GM19467 (cell line): ENCODE measurements at regions not wholly inside any gene's neighbourhood (a gene's known extent, or its start where the extent isn't known, plus 50 kb on each side); places are given as distances from the start of the nearest gene placed in this dataset.
"Not testable (repeated sequence)": the region's sequence is repeated elsewhere in the genome, so short reads cannot be mapped to it uniquely, and the experiment has no call there.

Source experiments
- ATAC-seq: cut with Tn5 transposase; IDR thresholded peaks from one replicate; pipeline ENCODE4 v1.9.1; 2021; ENCODE audit warnings: mild to moderate bottlenecking, moderate library complexity; ENCODE audit not compliant: unreplicated experiment

GRCh38 chr13:94906605-94907004 lies 194.3 kb upstream of the SOX21 start:
- no peak for ATAC-seq

GRCh38 chr13:94902722-94903407 lies 190.5 kb upstream of the SOX21 start:
- no peak for ATAC-seq

GRCh38 chr13:94901070-94901469 lies 188.7 kb upstream of the SOX21 start:
- no peak for ATAC-seq

- ATAC-seq = no peak
Measured at GRCh38 chr13:94896719-94897317, 184.5 kb upstream of the SOX21 start.

- no peak for ATAC-seq
Measured at GRCh38 chr13:94896238-94896637, 183.9 kb upstream of the SOX21 start.

- no peak for ATAC-seq
Measured at GRCh38 chr13:94886191-94886590, 173.8 kb upstream of the SOX21 start.

GRCh38 chr13:94880463-94880862 lies 168.1 kb upstream of the SOX21 start:
- ATAC-seq = no peak

GRCh38 chr13:94878602-94879165 lies 166.3 kb upstream of the SOX21 start:
- ATAC-seq = no peak

- ATAC-seq = no peak
Measured at GRCh38 chr13:94864474-94864873, 152.1 kb upstream of the SOX21 start.

GRCh38 chr13:94860981-94861407 lies 148.6 kb upstream of the SOX21 start:
- peak; percentile 68 for ATAC-seq

- no peak for ATAC-seq
Measured at GRCh38 chr13:94859811-94860210, 147.5 kb upstream of the SOX21 start.

GRCh38 chr13:94859278-94859691 lies 146.9 kb upstream of the SOX21 start:
- no peak for ATAC-seq

- no peak for ATAC-seq
Measured at GRCh38 chr13:94858856-94859255, 146.5 kb upstream of the SOX21 start.

- no peak for ATAC-seq
Measured at GRCh38 chr13:94854688-94855087, 142.3 kb upstream of the SOX21 start.

GRCh38 chr13:94851576-94851975 lies 139.2 kb upstream of the SOX21 start:
- ATAC-seq = no peak

- ATAC-seq = no peak
Measured at GRCh38 chr13:94849254-94849653, 136.9 kb upstream of the SOX21 start.

- no peak for ATAC-seq
Measured at GRCh38 chr13:94842901-94843300, 130.6 kb upstream of the SOX21 start.

GRCh38 chr13:94837056-94837455 lies 124.7 kb upstream of the SOX21 start:
- ATAC-seq = not testable (repeated sequence)

GRCh38 chr13:94829837-94830365 lies 117.6 kb upstream of the SOX21 start:
- no peak for ATAC-seq

- ATAC-seq = no peak
Measured at GRCh38 chr13:94829185-94829836, 117.0 kb upstream of the SOX21 start.

- ATAC-seq = no peak
Measured at GRCh38 chr13:94827566-94827965, 115.2 kb upstream of the SOX21 start.

GRCh38 chr13:94825507-94825906 lies 113.2 kb upstream of the SOX21 start:
- ATAC-seq = no peak
